HK-2 (cell line): ENCODE measurements at regions not wholly inside any gene's neighbourhood (a gene's known extent, or its start where the extent isn't known, plus 50 kb on each side); places are given as distances from the start of the nearest gene placed in this dataset.

ENCODE experiments used
- DNase-seq: peaks from one replicate; pipeline ENCODE4 v3.0.0-alpha.2; 2018; ENCODE audit not compliant: unreplicated experiment

DNA sequence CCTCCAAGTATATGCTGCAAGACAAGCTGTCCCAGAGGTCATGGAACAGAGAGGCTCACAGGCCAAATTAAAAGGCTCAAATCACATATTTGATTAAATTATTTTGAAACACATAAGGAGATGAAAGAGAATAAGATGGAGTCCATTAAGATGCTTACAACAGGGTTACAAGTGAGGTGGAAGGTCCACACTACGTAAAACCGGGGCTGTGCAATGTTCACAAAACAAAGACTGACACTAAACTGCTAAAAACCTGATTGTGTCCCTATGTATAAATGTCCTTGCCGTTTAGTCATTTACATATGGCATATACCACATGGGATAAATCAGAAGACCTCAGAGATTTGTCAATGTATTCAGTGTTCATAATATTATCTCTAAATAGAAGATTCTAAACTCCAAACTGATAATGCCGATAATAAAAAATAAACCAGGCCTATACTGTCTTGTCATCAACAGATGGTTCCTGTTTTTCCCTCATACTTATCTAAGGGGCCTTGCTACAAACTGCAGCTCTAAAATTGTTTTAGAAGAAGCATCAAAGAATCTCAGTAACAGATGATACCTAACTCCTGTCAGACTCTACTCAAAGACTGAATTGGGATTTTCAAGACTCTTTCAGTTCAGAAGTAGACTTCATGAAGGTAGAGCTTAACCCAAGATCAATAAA is 51.8 kb upstream of the RIPOR2 start:
- DNase-seq, result no peak

DNA sequence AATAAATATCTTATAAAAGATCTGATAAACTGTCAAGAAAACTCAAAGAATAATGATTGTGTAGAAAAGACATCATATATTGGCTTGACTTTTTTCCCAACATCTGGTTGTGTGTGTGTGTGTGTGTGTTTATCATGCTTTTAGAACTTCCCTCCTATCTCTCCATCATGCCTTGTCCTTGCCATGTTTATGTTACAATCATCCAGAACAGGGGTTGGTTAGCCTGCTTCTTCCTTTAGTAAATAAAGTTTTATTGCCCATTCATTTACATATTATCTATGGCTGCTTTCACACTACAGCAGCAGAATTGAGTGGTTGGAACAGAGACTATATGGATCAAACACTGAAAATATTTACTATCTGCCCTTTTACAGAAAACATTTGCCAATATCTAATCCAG is 52.8 kb upstream of the RIPOR2 start:
- no peak for DNase-seq

DNA sequence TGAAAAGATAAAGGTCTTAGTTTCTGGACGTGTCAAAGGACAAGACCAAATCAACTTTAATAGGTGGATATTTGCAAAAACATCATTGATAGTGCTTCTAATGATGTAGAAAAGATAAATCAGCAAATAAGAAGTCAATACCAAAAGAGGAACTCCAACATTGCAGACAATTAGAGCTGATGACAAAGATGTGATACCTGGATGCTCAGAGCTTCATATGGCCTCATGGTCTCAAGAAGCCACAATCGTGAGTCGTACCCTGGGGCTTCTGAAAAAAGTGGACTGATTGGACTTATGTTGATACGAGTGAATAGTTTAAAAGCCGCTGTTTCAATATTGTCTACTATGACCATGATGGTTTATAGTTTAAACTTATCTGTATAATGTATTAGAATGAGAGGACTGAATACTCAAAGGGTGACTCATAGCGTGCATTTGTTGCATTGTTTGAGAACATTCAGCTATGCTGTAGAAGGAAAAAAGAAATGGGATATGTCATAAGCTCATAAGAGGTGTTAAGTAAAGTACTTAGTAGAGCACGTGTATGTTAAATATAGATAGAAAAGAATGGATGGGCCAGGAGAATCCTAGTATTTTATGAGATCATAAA is 54.6 kb upstream of the RIPOR2 start:
- no peak for DNase-seq

DNA sequence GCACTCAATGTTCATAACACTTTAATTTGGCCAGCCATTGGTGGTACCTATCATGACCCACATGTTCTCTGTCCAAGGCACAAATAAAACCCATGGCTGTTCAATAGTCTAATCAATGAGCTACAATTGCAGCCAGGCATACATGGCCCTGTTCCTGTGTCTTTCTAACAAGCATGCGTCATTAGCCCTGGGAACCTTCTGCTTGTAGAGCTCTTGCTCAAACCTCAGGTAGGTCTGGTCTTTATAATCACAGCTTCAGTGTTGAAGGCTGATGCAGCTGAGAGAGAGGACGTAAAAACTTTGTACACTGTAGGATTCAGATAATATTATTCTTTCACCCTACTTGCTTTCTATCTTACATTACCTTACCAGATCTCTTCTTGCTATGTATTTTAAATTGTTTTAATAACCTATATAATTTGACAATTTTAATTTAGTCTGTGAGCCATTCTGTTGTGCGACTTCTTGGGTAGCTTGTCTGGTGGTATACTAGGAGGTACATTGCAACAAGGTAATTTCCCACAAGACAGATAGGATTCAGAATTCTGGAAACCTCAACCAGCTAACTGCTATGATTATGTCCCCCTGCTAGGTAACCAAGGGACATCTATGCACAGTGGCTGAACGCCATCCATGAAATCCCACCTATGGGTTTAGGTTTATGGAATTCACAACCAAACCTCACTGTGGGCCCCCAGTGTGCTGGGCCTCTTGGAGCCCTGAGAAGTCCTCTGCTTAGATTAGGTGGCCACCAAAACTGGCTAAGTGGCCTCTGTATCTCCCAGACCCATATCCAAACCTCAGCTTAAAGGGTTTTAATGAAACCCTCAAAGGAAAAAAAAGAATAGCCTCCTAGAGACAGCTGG is 55.4 kb upstream of the RIPOR2 start:
- no peak for DNase-seq

DNA sequence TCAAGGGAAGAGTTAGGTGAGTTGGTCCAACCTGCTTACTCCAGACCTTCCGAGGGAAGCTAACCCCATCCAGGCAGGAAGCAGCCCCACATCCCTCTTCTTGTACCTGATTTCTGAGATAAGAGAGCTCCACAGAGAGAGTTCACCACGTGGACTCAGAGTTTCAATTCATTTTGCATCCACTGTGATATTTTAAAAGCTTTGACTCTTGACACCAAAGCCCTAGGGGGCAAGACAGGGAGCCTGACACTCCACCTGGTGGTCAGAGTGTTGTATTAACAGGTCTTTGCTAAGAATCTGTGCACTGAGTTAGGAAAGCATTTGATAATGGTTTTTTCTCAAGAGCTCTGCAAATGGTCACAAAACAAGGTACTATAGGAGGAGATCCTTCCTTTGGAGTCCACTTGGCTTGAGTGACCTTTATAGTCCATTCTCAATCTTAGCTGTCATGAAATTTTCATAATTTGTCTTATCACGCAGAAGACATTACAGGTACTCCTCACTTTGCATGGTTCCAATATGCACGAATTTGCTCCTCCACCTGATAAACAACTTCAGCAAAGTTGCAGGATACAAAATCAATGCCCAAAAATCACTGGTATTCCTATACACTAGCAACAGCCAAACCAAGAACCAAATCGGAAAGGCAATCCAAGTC is 56.2 kb upstream of the RIPOR2 start:
- DNase-seq, result peak; percentile 4

DNA sequence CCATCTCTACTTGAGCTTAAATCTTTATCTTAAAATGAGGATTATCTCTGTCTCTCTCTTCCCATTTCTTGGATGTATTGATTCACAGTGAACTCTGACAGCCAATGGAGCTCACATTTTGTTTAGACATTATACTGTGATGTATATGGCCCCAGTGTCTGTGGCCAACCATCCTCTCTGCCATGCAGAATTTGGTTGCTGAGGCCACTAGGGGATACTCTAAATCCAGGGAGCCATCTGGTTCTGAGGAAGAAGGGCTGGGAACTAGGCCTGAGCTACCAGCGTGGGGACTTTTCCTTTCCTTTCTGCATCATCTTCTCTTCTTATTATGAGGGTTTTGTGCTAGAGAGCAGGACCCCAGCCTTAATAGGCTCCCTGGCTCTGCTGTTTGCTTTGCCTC is 59.1 kb upstream of the RIPOR2 start:
- DNase-seq, result no peak

DNA sequence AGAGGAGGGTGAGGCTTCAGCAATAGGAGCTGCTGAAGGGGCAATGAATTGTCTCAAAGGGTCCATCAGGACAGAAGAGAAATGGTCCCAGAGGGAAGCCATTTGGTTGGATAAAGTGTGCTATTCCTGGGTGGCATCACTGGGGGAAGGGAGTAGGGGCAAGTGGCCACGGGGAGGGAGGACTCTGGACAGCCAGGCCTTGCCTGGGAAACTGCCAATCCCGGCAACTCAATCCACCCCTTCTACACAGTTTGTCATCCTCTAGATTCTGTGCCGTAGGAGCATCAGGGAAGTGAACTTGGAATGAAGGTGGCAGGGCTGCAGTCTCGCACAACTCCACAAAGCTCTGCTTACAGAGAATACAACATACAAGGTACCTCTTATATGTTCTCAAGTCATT is 59.5 kb upstream of the RIPOR2 start:
- DNase-seq, result no peak

DNA sequence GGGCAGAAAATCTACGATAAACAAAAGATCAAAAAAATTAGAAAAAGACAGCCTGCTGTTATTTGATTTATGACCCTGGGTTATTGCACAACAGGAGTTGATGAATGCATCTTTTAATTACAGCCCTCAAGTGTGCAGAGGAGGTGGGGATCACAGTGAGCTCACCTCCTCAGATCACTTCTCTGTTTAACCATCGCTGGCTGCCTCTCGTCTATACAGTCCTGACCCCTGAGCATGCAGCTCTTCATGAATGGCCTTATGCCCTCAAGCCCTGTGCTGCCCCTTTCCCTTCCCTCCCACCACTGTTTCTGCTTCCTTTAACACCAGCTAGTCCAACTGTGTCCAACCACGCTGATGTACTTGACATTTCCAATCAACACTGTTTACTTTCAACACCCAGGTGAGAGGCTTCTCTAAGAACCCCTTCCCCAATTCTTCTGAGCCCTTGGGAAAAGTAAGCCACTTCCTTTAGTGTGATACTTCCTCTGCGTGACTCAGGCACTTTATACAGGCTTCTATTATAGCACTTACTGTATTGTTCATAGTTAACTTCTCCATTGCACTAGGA is 60.6 kb upstream of the RIPOR2 start:
- DNase-seq, result no peak

DNA sequence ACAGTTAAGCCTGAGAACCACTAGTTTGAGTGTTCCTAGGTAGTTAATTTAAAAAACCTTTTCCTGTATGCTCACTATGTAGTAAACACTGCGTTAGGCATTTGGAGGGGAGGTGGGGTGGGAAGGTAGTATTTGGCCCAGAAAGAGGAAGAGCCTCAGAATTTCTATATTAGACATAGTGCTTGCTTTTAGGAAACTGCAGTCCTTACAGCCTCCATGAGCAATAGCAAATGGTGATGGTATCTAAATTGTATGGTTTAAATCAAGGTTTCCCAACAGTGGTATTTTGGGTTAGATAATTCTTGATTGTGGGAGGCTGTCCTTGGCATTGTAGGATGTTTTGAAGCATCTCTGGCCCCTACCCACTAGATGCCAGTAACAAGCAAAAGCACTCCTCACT is 61.5 kb upstream of the RIPOR2 start:
- no peak for DNase-seq

DNA sequence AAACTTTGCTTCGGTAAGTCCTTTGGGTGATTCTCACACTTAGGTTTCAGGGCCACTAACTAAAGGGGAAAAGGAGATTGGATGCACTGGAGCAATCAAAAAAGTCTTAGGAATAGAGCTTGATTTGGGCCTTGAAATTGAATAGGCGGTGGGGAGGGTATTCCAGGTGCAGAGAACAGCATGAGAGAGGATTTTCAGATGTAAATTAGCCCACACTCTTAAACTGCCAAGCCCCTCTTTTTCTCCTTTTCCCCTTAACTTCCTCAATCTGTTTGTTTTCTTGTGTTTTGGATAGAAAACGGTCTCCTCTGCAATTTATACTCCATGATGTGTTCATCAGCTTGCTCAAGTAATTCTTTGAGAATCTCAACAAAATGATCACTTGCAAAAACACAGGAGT is 62.1 kb upstream of the RIPOR2 start:
- no peak for DNase-seq

DNA sequence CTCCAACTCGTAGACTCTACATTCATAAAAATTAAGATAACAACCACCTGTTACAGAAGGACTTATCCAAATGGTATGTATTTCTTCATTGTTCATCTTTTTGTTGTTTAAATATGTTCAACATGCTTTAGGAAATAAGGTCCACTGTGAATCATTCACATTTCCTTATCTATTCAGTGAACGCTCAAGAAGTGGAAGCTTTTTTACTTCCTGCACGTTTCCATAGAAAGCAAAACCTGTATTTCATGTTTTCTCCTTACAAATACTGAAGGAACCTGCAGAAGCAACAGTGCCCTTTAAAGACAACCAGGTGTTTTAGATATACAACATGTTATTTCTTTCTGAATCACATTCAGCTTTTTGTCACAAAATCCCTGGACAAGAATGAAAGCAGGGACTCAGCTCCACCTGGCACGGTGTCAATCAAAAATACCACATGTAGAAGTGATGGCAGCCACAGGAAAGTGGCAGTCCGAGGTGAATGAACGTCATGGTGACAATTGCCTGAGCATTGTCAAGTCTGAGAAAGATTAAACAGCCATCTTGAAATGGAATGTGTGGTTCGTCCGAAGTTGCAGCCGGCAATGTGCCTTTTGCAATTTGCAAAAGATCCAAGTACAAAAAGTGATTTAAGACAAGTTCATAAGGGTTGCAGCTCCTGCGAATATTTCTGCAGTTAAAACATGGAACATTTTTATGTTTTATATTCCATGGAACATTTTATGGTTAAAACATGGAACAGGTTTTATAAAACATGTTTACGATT is 66.7 kb upstream of the RIPOR2 start:
- DNase-seq, result no peak

DNA sequence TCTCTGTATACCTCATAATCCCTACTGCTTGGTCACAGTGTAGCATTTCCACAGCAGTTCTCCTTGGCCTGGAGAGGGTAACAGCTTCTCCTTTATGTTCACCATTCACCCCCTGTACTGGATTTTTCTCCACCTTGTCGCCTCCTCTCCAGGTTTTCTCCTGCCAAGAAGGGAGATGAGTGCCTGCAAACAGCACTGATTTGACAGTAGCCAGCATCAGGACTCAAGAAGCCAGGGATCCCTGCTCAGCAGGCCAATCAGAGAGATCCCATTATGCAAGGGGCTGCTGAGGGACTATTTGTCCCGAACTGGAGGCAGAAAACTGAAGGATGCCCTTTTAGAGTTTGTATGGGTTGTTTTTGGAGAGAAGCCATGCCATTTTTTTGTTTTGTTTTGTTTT is 68.6 kb upstream of the RIPOR2 start:
- DNase-seq, result no peak

DNA sequence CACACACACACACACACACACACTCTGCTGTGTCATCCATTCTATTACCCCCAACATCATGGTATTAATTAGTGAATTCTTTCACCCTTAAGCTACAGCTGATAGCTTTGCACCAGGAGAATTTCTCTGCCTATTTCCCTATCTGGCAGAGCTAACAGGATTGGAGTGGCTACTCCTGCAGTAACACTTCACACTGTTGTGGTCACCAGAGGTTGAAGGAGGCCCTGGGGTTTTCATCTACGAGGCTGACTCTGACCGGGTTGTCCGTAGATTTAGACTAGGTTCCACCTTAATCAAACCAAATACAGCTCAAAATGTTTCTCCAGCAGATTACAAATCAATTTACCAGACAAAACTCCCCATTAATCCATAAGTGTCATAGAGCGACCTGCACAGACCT is 69.2 kb upstream of the RIPOR2 start:
- no peak for DNase-seq

DNA sequence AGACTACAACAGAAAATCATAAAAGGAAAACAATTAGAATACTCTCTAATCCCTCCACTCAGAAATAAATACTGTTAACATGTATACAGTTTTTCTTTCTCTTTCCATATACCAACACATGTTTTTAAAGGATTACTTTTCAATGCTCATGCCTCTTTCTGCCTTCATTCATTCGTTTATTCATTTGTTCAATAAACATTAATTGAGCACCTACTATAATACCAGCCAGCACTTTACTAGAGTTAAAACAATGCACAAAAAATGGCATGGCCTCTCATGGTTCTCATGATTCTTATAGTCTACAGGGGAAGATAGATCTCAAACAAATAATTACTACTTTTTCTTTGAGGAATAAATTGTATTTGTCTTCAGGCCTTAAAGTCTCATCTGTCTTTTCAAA is 70.3 kb upstream of the RIPOR2 start:
- DNase-seq, result no peak

DNA sequence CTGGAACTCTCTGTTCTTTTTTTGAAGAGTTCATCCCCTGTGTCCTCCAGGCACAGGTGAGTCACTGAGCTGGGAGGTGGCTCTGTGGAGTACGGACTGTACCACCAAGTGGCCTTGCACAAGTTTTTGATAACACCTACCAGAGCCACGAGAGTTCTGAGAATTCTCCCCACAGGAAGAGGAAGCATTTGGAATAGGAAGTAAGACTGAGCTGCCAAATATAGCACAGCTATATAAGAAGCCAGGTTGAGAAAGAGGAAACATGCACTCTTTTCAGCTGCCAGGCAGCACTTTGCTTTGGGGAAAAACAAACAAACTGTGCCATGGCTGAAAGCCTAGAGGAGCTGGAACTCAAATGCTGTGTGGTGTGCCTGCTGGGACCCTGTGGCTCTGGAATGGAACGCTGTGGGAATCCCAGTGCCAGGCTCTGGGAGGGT is 70.8 kb upstream of the RIPOR2 start:
- no peak for DNase-seq

DNA sequence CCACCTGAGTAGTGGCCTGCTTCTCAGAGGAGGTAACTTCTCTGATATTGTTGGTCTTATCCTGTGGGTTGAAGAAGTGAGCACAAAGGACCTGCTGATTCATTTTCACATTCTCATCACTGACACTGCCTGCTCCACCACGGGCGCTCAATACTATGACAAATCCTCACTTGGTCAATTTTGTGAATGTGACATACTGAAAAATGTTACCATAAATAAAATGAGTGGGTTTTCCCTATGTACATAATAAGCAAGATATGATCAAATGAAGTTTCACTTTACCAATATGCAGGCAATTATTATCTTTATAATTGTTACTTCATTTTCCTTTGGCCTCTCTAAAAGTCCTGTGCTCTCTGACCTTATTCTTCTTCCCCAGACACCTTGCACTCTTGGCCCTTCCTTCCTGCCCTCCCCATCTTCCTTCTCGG is 71.5 kb upstream of the RIPOR2 start:
- no peak for DNase-seq

DNA sequence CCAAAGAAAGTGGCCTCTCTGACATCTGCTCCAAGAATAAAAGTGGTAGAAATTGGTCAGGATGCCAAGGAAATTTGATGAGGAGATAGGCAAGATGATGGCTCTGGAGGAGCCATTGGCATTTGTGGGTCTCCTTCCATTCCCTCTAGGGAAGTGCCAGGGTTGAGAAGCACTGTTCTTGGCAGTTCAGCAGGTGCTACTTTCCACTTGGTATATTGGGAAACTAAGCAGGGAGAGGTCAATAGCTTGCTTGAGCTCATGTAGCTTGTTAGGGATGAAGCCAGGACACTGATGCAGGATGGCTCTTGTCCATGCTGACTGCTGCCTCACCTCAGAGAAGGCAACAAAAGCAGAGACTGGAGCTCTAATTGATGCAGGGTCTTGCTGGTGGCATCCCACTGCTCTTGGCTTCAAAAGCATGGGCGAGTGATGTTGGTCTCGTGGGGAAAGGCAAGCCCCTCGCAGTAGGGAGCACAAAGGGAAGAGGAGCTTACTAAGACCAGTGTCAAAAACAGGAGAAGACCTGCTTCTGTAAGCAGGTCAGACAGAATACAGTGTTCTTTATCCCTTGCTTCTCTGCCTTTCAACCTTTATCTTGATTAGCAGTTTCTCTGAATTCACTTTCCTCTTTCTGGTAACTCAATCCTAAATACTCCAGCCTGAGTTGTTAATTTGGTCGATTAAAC is 73.1 kb upstream of the RIPOR2 start:
- DNase-seq, result no peak

DNA sequence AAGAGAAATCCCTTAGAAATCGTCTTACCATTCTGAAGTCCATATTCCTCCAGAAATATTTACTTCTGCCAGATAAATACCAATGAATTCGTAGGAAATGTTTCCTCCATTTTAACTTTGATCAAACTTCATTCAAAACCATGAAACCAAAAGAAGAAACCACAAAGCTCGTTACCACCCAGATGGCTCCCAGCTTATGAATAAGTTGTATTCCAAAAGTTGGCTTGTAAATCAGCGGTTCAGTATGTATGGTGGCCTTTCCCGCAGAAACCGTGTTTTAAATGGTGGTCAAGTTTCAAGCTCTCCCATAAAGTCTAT is 73.6 kb upstream of the RIPOR2 start:
- DNase-seq, result no peak

DNA sequence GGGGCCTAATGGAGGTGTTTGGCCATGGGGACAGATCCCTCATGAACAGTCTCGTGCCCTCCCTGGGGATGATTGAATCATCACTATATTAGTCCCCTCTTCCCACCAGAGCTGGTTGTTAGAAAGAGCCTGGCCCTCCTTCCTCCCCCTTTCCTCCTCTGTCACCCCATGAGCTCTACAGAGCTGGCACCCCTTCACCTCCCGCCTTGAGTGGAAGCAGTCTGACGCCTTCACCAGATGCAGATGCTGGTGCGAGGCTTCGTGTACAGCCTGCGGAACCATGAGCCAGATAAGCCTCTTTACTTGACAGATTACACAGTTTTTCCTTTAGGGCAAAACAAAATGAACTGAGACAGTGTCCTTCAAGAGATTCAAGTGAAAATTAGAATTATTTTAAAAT is 74.4 kb upstream of the RIPOR2 start:
- no peak for DNase-seq

DNA sequence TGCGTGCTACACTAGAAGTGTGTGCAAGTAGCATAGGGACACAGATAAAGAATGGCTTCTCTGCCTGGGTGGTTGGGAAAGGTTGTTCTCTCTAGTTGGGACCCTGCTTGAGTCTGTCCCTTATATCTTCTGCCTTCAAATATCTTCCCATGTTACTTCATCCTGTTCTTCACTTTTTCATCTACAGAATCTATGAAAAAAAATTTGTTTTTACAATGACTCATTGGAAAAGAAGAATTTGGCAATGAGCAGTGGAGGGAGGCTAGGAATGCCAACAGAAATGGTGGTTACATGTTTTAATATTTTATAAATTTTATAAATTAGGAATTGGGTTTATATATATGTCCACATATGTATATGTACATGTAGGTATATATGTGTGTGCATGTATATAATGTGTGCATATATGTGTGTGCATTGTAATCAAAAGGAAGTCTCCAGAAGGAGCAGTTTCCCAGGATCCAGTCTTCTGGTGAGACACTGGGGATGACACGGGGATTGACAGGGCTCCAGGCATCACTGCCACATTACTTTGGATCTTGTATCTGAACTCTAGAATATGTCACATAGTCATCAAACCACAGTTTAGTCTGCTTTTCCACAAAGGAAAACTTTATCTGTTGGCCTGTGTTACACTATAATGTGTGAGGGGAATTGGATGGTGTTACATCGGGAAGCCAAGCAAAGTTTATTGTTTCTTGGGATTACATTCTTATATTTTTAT is 75.3 kb upstream of the RIPOR2 start:
- DNase-seq, result no peak
